Astrocyte (in vitro differentiated cells and primary cell): ENCODE measurements at regions not wholly inside any gene's neighbourhood (a gene's known extent, or its start where the extent isn't known, plus 50 kb on each side); places are given as distances from the start of the nearest gene placed in this dataset.

Experiments
- EZH2 ChIP-seq: IDR thresholded peaks from 2 replicates; pipeline ENCODE4 v1.6.1; 2012; ENCODE audit warnings: mild to moderate bottlenecking, low read length, inconsistent platforms; ENCODE audit not compliant: insufficient read depth
- TF ChIP-seq, protein P1 (sequence below): IDR thresholded peaks from 2 replicates; pipeline ENCODE4 v1.5.1; 2011; ENCODE audit warnings: low read depth, mild to moderate bottlenecking, inconsistent platforms, low read length, moderate library complexity; ENCODE audit not compliant: insufficient read depth

DNA sequence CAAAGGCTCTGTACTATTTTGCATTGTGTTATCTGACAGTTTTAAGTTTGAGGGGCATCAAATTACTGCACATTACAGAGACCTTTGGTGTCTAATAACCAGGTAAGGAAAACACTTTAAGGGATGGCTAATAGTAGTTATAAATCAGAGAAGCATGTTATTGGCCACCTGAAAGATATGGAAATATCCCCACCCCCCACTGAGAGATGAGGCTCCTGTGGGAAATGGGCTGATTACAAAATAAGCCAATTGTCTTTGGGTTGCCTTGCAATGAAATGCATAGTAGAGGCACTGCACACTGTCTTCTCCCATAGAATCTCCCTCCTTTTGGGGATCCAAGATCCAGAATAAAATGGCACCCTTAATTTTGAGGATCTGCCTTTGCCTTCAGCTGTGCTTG lies 91.0 kb downstream of the IGLL5 start:
- TF ChIP-seq, protein P1, sequence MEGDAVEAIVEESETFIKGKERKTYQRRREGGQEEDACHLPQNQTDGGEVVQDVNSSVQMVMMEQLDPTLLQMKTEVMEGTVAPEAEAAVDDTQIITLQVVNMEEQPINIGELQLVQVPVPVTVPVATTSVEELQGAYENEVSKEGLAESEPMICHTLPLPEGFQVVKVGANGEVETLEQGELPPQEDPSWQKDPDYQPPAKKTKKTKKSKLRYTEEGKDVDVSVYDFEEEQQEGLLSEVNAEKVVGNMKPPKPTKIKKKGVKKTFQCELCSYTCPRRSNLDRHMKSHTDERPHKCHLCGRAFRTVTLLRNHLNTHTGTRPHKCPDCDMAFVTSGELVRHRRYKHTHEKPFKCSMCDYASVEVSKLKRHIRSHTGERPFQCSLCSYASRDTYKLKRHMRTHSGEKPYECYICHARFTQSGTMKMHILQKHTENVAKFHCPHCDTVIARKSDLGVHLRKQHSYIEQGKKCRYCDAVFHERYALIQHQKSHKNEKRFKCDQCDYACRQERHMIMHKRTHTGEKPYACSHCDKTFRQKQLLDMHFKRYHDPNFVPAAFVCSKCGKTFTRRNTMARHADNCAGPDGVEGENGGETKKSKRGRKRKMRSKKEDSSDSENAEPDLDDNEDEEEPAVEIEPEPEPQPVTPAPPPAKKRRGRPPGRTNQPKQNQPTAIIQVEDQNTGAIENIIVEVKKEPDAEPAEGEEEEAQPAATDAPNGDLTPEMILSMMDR, result no peak
- TF ChIP-seq EZH2, result no peak
